Activated CD4-positive, alpha-beta T cell treated with anti-CD3 and anti-CD28 coated beads for 48 hours (primary cell): ENCODE measurements at regions not wholly inside any gene's neighbourhood (a gene's known extent, or its start where the extent isn't known, plus 50 kb on each side); places are given as distances from the start of the nearest gene placed in this dataset.

Source experiments
- DNase-seq: peaks from one replicate; pipeline ENCODE4 v3.0.0-alpha.2; 2020

GRCh38 chr21:15327637-15328265, 263.0 kb upstream of the NRIP1 start:
- no peak for DNase-seq

- no peak for DNase-seq
These were observed 264.4 kb upstream of the NRIP1 start for GRCh38 chr21:15329191-15329590.

- no peak for DNase-seq
These were observed 266.1 kb upstream of the NRIP1 start for GRCh38 chr21:15330872-15331271.

GRCh38 chr21:15332572-15332971, 267.8 kb upstream of the NRIP1 start:
- DNase-seq = no peak

- DNase-seq = no peak
These were observed 268.4 kb upstream of the NRIP1 start for GRCh38 chr21:15333136-15333710.

- DNase-seq = no peak
These were observed 269.2 kb upstream of the NRIP1 start for GRCh38 chr21:15333951-15334350.

- no peak for DNase-seq
These were observed 278.3 kb upstream of the NRIP1 start for GRCh38 chr21:15343066-15343465.

GRCh38 chr21:15352009-15352408, 287.2 kb upstream of the NRIP1 start:
- DNase-seq = no peak

GRCh38 chr21:15353546-15353945, 288.7 kb upstream of the NRIP1 start:
- DNase-seq = no peak

GRCh38 chr21:15354516-15354915, 289.7 kb upstream of the NRIP1 start:
- no peak for DNase-seq

- no peak for DNase-seq
These were observed 290.3 kb upstream of the NRIP1 start for GRCh38 chr21:15355066-15355465.

GRCh38 chr21:15359251-15359650, 294.5 kb upstream of the NRIP1 start:
- DNase-seq = no peak

GRCh38 chr21:15362458-15362857, 297.7 kb upstream of the NRIP1 start:
- no peak for DNase-seq

GRCh38 chr21:15363921-15364320, 299.1 kb upstream of the NRIP1 start:
- no peak for DNase-seq

GRCh38 chr21:15365751-15366392, 301.1 kb upstream of the NRIP1 start:
- no peak for DNase-seq

- DNase-seq = no peak
These were observed 301.8 kb upstream of the NRIP1 start for GRCh38 chr21:15366555-15366954.

- DNase-seq = no peak
These were observed 302.3 kb upstream of the NRIP1 start for GRCh38 chr21:15367061-15367626.

- DNase-seq = no peak
These were observed 305.7 kb upstream of the NRIP1 start for GRCh38 chr21:15370462-15370975.

- DNase-seq = no peak
These were observed 309.1 kb upstream of the NRIP1 start for GRCh38 chr21:15373941-15374340.

GRCh38 chr21:15379776-15380175, 315.0 kb upstream of the NRIP1 start:
- DNase-seq = no peak

- DNase-seq = no peak
These were observed 318.8 kb upstream of the NRIP1 start for GRCh38 chr21:15383588-15383987.

GRCh38 chr21:15390049-15390448, 325.2 kb upstream of the NRIP1 start:
- DNase-seq = no peak

GRCh38 chr21:15397258-15397657, 332.5 kb upstream of the NRIP1 start:
- no peak for DNase-seq

GRCh38 chr21:15400905-15401304, 328.9 kb upstream of the USP25 start:
- DNase-seq = no peak
